ENCODE measurements at regions not wholly inside any gene's neighbourhood (a gene's known extent, or its start where the extent isn't known, plus 50 kb on each side); places are given as distances from the start of the nearest gene placed in this dataset.

DNA sequence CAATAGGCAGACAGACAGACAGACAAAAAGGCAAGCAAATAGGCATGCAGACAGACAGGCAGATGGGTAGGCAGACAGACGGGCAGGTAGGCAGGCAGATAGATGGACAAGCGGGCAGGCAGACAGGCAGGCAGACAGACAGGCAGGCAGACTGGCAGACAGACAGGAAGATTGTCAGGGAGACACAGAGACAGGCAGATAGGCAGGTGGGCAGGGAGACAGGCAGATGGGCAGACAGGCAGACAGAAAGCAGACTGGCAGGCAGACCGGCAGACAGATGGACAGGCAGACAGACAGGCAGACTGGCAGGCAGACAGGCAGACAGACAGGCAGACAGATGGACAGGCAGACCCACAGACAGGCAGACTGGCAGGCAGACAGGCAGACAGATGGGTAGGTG is 70.3 kb upstream of the MYL10 start:
- H3K4me3 ChIP-seq (ENCODE audit: low read depth, low read length), result no peak overlapping the region
- no peak for DNase-seq (ENCODE audit: low read depth, low spot score)
- in situ Hi-C loops (cut with HindIII; ENCODE audit: low sequenced_read_pairs), result no loop called here
- TF ChIP-seq, protein P1, sequence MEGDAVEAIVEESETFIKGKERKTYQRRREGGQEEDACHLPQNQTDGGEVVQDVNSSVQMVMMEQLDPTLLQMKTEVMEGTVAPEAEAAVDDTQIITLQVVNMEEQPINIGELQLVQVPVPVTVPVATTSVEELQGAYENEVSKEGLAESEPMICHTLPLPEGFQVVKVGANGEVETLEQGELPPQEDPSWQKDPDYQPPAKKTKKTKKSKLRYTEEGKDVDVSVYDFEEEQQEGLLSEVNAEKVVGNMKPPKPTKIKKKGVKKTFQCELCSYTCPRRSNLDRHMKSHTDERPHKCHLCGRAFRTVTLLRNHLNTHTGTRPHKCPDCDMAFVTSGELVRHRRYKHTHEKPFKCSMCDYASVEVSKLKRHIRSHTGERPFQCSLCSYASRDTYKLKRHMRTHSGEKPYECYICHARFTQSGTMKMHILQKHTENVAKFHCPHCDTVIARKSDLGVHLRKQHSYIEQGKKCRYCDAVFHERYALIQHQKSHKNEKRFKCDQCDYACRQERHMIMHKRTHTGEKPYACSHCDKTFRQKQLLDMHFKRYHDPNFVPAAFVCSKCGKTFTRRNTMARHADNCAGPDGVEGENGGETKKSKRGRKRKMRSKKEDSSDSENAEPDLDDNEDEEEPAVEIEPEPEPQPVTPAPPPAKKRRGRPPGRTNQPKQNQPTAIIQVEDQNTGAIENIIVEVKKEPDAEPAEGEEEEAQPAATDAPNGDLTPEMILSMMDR (IDR thresholded peaks at IDR 0.05; ENCODE audit: low read depth, low read length), result no peak

DNA sequence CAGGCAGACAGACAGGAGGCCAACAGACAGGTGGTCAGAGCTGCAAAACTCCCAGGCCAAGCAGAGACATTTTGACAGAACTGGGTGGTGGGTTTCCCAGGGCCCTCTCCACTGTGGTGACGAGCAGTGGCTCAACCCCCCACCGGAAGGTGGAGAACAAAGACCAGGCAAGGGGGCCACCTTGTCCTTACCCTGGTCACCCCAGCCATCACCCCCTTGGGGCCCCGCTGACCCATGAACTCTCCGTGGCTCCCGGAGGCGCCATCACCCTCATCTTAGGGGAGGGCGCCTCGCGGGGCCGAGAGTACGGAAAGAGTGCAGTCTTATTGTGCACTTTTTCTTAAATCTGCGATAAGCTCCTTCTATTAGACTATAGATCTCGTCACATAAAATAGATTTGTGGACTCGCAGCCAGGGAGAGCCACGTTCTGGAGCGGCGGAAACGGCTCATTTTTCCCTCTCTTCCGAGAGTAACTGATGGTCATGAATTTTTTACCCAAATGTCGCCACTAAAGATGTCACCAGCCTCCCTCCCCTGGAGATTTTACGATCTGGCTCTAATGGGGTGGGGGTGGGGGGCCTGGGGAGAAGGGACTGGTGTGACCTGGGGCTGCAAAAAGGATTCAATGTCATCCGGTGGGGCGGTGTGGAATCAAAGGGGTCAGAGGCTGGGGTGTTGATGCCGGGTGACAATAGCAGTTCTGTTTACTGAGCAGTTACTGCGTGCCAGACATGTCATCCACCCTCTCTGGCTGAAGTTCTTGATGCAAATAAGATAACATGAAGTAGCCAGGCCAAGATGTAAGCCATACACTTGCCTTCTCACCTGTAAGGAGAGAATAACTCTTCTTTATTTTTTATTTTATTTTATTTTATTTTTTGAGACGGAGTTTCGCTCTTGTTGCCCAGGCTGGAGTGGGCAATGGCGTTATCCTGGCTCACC is 71.1 kb upstream of the MYL10 start:
- H3K4me3 ChIP-seq (ENCODE audit: low read depth, low read length), result no peak overlapping the region
- TF ChIP-seq, protein P1 (IDR thresholded peaks at IDR 0.05; ENCODE audit: low read depth, low read length), result no peak
- DNase-seq (ENCODE audit: low read depth, low spot score), result no peak
- in situ Hi-C loops (cut with HindIII; ENCODE audit: low sequenced_read_pairs), result no loop called here

DNA sequence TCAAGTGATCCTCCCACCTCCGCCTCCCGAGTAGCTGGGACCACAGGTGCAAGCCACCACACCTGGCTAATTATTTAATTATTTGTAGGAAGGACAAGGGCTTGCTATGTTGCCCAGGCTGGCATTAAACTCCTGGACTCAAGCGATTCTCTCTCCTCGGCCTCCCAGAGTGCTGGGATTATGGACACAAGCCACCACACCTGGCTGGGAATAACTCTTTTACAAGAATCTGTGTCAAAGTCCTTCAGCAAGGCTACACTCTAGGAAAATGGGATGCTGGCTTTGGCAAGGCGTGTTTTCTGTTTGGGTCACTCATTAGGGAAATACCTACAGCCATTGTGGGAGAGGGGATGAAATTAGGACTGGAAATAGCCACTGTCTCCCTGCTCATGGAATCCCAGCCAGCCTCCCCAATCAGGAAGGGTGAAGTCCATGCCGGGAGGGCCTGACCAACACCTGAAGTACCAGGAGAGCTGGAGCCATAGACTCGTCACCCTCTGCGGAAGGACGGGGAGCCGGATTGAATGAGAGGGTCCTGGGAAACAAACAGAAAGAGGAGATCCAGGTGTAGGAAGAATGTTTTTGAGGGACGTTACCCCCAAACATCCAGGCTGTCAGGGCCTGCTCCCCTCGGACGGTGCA is 72.2 kb upstream of the MYL10 start:
- DNase-seq (ENCODE audit: low read depth, low spot score), result no peak
- in situ Hi-C loops (cut with HindIII; ENCODE audit: low sequenced_read_pairs), result no loop called here
- no peak overlapping the region for H3K4me3 ChIP-seq (ENCODE audit: low read depth, low read length)
- TF ChIP-seq, protein P1 (IDR thresholded peaks at IDR 0.05; ENCODE audit: low read depth, low read length), result no peak

DNA sequence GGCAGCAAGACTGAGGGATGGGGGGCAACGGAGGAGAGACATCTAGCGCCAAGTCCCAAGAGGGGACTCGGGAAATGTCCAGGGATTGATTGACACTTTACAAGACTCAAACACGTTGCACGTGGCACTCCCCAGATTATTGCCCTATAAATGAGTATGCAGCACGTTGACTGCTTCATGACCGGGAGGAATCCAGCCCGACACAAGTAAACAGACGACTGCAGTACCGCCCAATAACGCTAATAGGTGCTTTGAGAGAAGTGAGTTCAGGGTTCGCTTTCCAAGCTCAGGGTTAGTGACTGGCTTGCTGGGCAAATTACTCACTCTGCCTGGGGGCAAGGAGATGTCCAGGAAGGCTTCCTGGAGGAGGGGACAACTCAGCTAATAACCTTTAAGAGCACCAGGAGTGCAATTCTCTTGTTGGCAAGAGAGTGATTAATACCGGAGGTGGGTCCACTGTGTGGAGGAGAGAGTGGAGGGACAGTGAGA is 73.3 kb upstream of the MYL10 start:
- DNase-seq (ENCODE audit: low read depth, low spot score), result no peak
- in situ Hi-C loops (cut with HindIII; ENCODE audit: low sequenced_read_pairs), result no loop called here
- TF ChIP-seq, protein P1 (IDR thresholded peaks at IDR 0.05; ENCODE audit: low read depth, low read length), result no peak
- H3K4me3 ChIP-seq (ENCODE audit: low read depth, low read length), result no peak overlapping the region

DNA sequence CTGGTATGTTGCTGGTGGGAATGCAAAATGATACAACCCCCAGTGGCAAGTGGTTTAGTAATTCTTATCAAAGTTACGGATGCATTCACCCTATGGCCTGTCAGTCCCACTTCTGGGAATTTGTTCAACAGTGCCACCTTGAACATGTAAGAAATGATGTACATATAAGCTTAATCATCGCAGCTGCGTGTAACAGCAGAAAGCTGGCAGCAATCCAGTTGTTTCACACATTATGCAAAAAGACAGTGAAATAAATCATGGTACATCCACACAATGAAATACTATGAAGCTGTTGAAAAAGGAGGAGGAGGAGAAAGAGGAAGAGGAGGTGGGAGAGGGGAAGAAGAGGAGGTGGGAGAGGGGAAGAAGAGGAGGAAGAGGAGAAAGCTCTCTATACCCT is 76.2 kb upstream of the MYL10 start:
- no peak for DNase-seq (ENCODE audit: low read depth, low spot score)
- in situ Hi-C loops (cut with HindIII; ENCODE audit: low sequenced_read_pairs), result no loop called here
- TF ChIP-seq, protein P1 (IDR thresholded peaks at IDR 0.05; ENCODE audit: low read depth, low read length), result no peak
- no peak overlapping the region for H3K4me3 ChIP-seq (ENCODE audit: low read depth, low read length)

DNA sequence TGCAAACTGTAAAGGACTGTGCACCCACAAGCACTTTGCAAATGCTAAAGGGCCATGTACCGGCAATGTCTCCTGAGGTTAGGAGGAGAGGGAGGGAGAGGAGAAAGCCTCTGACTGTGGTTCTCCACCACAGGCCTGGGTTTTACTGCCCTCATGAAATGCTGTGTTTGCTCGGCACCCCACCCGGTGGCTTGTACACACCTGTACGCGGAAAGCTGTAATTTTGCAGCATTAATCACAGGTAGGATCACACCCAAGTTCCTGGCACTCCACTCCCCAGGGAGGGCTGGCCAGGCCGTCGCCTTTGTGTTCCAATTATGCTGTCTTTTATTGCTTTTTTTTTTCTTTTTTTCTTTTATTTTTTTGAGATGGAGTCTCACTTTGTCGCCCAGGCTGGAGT is 78.5 kb upstream of the MYL10 start:
- no peak for DNase-seq (ENCODE audit: low read depth, low spot score)
- TF ChIP-seq, protein P1 (IDR thresholded peaks at IDR 0.05; ENCODE audit: low read depth, low read length), result no peak
- H3K4me3 ChIP-seq (ENCODE audit: low read depth, low read length), result no peak overlapping the region
- in situ Hi-C loops (cut with HindIII; ENCODE audit: low sequenced_read_pairs), result no loop called here
